Liver (tissue), 3 donors: ENCODE measurements at regions not wholly inside any gene's neighbourhood (a gene's known extent, or its start where the extent isn't known, plus 50 kb on each side); places are given as distances from the start of the nearest gene placed in this dataset.

ENCODE experiments used
- EGR1 ChIP-seq, 2 donors: IDR thresholded peaks; 2 replicates each; pipeline ENCODE4 v1.6.1; 2016 to 2018; ENCODE audit warnings: antibody characterized with exemption in 2 of 2, low read depth in 2 of 2
- FOXA1 ChIP-seq: IDR thresholded peaks from 2 replicates; pipeline ENCODE4 v1.6.1; 2016; ENCODE audit warnings: antibody characterized with exemption
- GABPA ChIP-seq, 2 donors: IDR thresholded peaks in 1 of 2; conservative IDR thresholded peaks in 1 of 2; 2 replicates each; pipeline ENCODE4 v1.6.1; 2016; ENCODE audit warnings: antibody characterized with exemption in 2 of 2, mild to moderate bottlenecking in 1 of 2, moderate library complexity in 1 of 2
- JUND ChIP-seq, 2 donors: IDR thresholded peaks; 2 replicates each; pipeline ENCODE4 v1.6.1; 2016; ENCODE audit warnings: antibody characterized with exemption in 2 of 2
- RAD21 ChIP-seq, 2 donors: IDR thresholded peaks; 2 replicates each; pipeline ENCODE4 v1.6.1; 2016; ENCODE audit warnings: antibody characterized with exemption in 2 of 2, mild to moderate bottlenecking in 2 of 2
- TF ChIP-seq, protein P1 (sequence below): IDR thresholded peaks from 2 replicates; pipeline ENCODE4 v1.6.1; 2016; ENCODE audit warnings: antibody characterized with exemption, mild to moderate bottlenecking
- TF ChIP-seq, protein P2 (sequence below): fragments of 150-350 bp; IDR thresholded peaks from 2 replicates; pipeline ENCODE4 v1.5.1; 2017; ENCODE audit warnings: improper control_type of control experiment, low read depth, low read length; ENCODE audit not compliant: missing input control
- donor health status: healthy.
- donor health status: healthy.

DNA sequence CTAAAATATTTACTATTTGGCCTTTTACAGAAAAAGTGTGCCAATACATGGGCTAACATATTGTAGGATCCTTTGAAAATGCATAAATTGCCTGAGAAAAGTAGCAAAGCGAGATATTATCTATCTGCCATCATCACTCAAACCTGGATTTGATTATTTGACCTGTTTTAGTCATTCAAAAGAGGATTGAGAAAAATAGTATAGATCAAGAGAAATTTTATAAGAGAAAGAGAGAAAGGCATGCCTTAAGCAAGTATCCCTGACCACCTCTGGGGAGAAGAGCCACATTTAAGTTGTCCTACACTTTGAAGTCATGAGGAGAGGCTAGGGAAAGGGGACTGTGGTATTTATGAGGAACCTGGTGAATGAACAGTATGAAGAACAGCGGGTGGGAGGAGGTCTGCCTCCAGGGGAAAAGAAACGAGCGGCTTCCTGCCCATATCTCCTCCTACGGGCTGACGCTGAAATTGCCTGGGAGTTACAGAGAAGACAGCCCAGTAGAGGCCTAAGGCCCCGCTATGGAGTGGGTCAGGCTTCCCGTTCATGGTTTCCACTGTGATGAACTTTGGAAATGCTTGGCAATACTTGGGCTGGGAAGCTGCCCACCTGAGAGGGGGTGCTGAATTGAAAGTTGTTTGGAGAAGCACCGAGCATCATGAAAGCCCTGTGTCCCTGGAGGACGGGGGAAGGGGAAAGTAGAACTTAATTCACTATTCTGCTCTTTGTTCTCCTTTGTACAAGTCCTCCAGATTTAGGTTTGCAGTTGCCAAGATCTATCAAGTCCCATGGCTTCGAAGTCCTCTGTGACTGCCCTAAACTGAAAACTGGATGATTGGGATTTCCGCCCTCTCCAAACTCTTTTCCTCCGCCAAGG, 106.9 kb upstream of the ACSL4 start:
- no peak for TF ChIP-seq JUND (IDR thresholded peaks at IDR 0.05)
- TF ChIP-seq, protein P1, sequence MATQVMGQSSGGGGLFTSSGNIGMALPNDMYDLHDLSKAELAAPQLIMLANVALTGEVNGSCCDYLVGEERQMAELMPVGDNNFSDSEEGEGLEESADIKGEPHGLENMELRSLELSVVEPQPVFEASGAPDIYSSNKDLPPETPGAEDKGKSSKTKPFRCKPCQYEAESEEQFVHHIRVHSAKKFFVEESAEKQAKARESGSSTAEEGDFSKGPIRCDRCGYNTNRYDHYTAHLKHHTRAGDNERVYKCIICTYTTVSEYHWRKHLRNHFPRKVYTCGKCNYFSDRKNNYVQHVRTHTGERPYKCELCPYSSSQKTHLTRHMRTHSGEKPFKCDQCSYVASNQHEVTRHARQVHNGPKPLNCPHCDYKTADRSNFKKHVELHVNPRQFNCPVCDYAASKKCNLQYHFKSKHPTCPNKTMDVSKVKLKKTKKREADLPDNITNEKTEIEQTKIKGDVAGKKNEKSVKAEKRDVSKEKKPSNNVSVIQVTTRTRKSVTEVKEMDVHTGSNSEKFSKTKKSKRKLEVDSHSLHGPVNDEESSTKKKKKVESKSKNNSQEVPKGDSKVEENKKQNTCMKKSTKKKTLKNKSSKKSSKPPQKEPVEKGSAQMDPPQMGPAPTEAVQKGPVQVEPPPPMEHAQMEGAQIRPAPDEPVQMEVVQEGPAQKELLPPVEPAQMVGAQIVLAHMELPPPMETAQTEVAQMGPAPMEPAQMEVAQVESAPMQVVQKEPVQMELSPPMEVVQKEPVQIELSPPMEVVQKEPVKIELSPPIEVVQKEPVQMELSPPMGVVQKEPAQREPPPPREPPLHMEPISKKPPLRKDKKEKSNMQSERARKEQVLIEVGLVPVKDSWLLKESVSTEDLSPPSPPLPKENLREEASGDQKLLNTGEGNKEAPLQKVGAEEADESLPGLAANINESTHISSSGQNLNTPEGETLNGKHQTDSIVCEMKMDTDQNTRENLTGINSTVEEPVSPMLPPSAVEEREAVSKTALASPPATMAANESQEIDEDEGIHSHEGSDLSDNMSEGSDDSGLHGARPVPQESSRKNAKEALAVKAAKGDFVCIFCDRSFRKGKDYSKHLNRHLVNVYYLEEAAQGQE: no peak
- TF ChIP-seq, protein P2, sequence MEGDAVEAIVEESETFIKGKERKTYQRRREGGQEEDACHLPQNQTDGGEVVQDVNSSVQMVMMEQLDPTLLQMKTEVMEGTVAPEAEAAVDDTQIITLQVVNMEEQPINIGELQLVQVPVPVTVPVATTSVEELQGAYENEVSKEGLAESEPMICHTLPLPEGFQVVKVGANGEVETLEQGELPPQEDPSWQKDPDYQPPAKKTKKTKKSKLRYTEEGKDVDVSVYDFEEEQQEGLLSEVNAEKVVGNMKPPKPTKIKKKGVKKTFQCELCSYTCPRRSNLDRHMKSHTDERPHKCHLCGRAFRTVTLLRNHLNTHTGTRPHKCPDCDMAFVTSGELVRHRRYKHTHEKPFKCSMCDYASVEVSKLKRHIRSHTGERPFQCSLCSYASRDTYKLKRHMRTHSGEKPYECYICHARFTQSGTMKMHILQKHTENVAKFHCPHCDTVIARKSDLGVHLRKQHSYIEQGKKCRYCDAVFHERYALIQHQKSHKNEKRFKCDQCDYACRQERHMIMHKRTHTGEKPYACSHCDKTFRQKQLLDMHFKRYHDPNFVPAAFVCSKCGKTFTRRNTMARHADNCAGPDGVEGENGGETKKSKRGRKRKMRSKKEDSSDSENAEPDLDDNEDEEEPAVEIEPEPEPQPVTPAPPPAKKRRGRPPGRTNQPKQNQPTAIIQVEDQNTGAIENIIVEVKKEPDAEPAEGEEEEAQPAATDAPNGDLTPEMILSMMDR: no peak
- TF ChIP-seq GABPA (IDR thresholded peaks at IDR 0.05 in 1 of 2, conservative IDR thresholded peaks at IDR 0.05 in 1 of 2): no peak
- no peak for TF ChIP-seq EGR1 (IDR thresholded peaks at IDR 0.05; ENCODE audit: low read depth in 2 of 2)
- no peak for TF ChIP-seq RAD21 (IDR thresholded peaks at IDR 0.05)
- TF ChIP-seq FOXA1: no peak
